ENCODE measurements at regions not wholly inside any gene's neighbourhood (a gene's known extent, or its start where the extent isn't known, plus 50 kb on each side); places are given as distances from the start of the nearest gene placed in this dataset.

GRCh38 chr21:23664193-23664694 lies 1943.0 kb downstream of the MRPL39 start:
- Histone ChIP-seq H3K27ac (ENCODE audit: low read depth, low read length) (no peak overlapping the region), H3K4me1 (ENCODE audit: insufficient read depth, low read length) (no peaks in the 10 kb centered on the region), H3K4me3 (ENCODE audit: insufficient read depth, low read depth, low read length) (no peak overlapping the region), H3K36me3 (ENCODE audit: insufficient read depth, low read length) (no peaks in the 10 kb centered on the region), H3K9me3 (ENCODE audit: insufficient read depth, low read depth, low read length) (no peaks in the 10 kb centered on the region), H4K20me1 (ENCODE audit: insufficient read depth, low read length) (no peaks in the 10 kb centered on the region), H3K9ac (ENCODE audit: low read length) (no peak overlapping the region), H3K4me2 (ENCODE audit: low read length) (no peak overlapping the region), H2AFZ (ENCODE audit: low read depth, low read length) (no peak overlapping the region), H3K27me3 (ENCODE audit: insufficient read depth, low read length) (no peaks in the 10 kb centered on the region), H3K79me2 (ENCODE audit: insufficient read depth, low read length) (no peaks in the 10 kb centered on the region)
- Mint-ChIP-seq H3K4me3 (ENCODE audit: unreplicated experiment) (no peak overlapping the region), H3K9me3 (ENCODE audit: unreplicated experiment) (no peaks in the 10 kb centered on the region), H3K27me3 (ENCODE audit: low read depth, unreplicated experiment) (no peaks in the 10 kb centered on the region), H3K36me3 (ENCODE audit: low read depth, unreplicated experiment) (no peaks in the 10 kb centered on the region), H3K27ac (ENCODE audit: unreplicated experiment) (no peak overlapping the region), H3K4me1 (ENCODE audit: low read depth, unreplicated experiment) (no peaks in the 10 kb centered on the region)
- TF ChIP-seq CTCF (IDR thresholded peaks at IDR 0.05; ENCODE audit: insufficient read depth, low read depth, low read length) (no peak), EZH2 (IDR thresholded peaks at IDR 0.05; ENCODE audit: insufficient read depth, low read length) (no peak)
- DNase-seq (ENCODE audit: low read depth) (no peak), FAIRE-seq (no peak)

- H3K4me1 ChIP-seq (ENCODE audit: insufficient read depth, low read length): no peaks in the 10 kb centered on the region
- H3K4me1 Mint-ChIP-seq (ENCODE audit: low read depth, unreplicated experiment): no peaks in the 10 kb centered on the region
- H3K9me3 ChIP-seq (ENCODE audit: insufficient read depth, low read depth, low read length): no peaks in the 10 kb centered on the region
- no peaks in the 10 kb centered on the region for H4K20me1 ChIP-seq (ENCODE audit: insufficient read depth, low read length)
- H2AFZ ChIP-seq (ENCODE audit: low read depth, low read length): no peak overlapping the region
- H3K27ac Mint-ChIP-seq (ENCODE audit: unreplicated experiment): no peak overlapping the region
- H3K9ac ChIP-seq (ENCODE audit: low read length): no peak overlapping the region
- no peaks in the 10 kb centered on the region for H3K36me3 Mint-ChIP-seq (ENCODE audit: low read depth, unreplicated experiment)
- H3K27me3 Mint-ChIP-seq (ENCODE audit: low read depth, unreplicated experiment): no peaks in the 10 kb centered on the region
- H3K4me3 Mint-ChIP-seq (ENCODE audit: unreplicated experiment): no peak overlapping the region
- no peak overlapping the region for H3K4me3 ChIP-seq (ENCODE audit: insufficient read depth, low read depth, low read length)
- H3K27ac ChIP-seq (ENCODE audit: low read depth, low read length): no peak overlapping the region
- H3K9me3 Mint-ChIP-seq (ENCODE audit: unreplicated experiment): no peaks in the 10 kb centered on the region
- DNase-seq (ENCODE audit: low read depth) (no peak), FAIRE-seq (no peak)
- no peak overlapping the region for H3K4me2 ChIP-seq (ENCODE audit: low read length)
- H3K27me3 ChIP-seq (ENCODE audit: insufficient read depth, low read length): no peaks in the 10 kb centered on the region
- TF ChIP-seq CTCF (IDR thresholded peaks at IDR 0.05; ENCODE audit: insufficient read depth, low read depth, low read length): no peak
- no peak for TF ChIP-seq EZH2 (IDR thresholded peaks at IDR 0.05; ENCODE audit: insufficient read depth, low read length)
- no peaks in the 10 kb centered on the region for H3K79me2 ChIP-seq (ENCODE audit: insufficient read depth, low read length)
- H3K36me3 ChIP-seq (ENCODE audit: insufficient read depth, low read length): no peaks in the 10 kb centered on the region
Measured at GRCh38 chr21:23660560-23660959, 1946.7 kb downstream of the MRPL39 start.

- H3K9me3 Mint-ChIP-seq (ENCODE audit: unreplicated experiment): peaks cover 3% of the 10 kb centered on the region
- peaks cover 9% of the 10 kb centered on the region for H3K9me3 ChIP-seq (ENCODE audit: insufficient read depth, low read depth, low read length)
- DNase-seq (ENCODE audit: low read depth): no peak
- TF ChIP-seq CTCF (IDR thresholded peaks at IDR 0.05; ENCODE audit: insufficient read depth, low read depth, low read length): no peak
- no peak for TF ChIP-seq EZH2 (IDR thresholded peaks at IDR 0.05; ENCODE audit: insufficient read depth, low read length)
- H3K79me2 ChIP-seq (ENCODE audit: insufficient read depth, low read length): no peaks in the 10 kb centered on the region
- H4K20me1 ChIP-seq (ENCODE audit: insufficient read depth, low read length): no peaks in the 10 kb centered on the region
- H3K36me3 ChIP-seq (ENCODE audit: insufficient read depth, low read length): no peaks in the 10 kb centered on the region
- H3K27ac Mint-ChIP-seq (ENCODE audit: unreplicated experiment): no peak overlapping the region
- H3K27me3 ChIP-seq (ENCODE audit: insufficient read depth, low read length): no peaks in the 10 kb centered on the region
- H3K36me3 Mint-ChIP-seq (ENCODE audit: low read depth, unreplicated experiment): no peaks in the 10 kb centered on the region
- no peaks in the 10 kb centered on the region for H3K4me1 ChIP-seq (ENCODE audit: insufficient read depth, low read length)
- no peak overlapping the region for H3K4me2 ChIP-seq (ENCODE audit: low read length)
- no peak overlapping the region for H3K27ac ChIP-seq (ENCODE audit: low read depth, low read length)
- H3K4me1 Mint-ChIP-seq (ENCODE audit: low read depth, unreplicated experiment): no peaks in the 10 kb centered on the region
- no peaks in the 10 kb centered on the region for H3K27me3 Mint-ChIP-seq (ENCODE audit: low read depth, unreplicated experiment)
- no peak for FAIRE-seq
- H2AFZ ChIP-seq (ENCODE audit: low read depth, low read length): no peak overlapping the region
- no peak overlapping the region for H3K4me3 Mint-ChIP-seq (ENCODE audit: unreplicated experiment)
- no peak overlapping the region for H3K9ac ChIP-seq (ENCODE audit: low read length)
- H3K4me3 ChIP-seq (ENCODE audit: insufficient read depth, low read depth, low read length): no peak overlapping the region
Measured at GRCh38 chr21:23644768-23645167, 1962.5 kb downstream of the MRPL39 start.

All from astrocyte (in vitro differentiated cells and primary cell).